Neural progenitor cell (in vitro differentiated cells): ENCODE measurements at regions not wholly inside any gene's neighbourhood (a gene's known extent, or its start where the extent isn't known, plus 50 kb on each side); places are given as distances from the start of the nearest gene placed in this dataset.

Experiments used
- EZH2 ChIP-seq: fragments of 200-600 bp; sonication (generic); IDR thresholded peaks from 2 replicates; pipeline ENCODE4 v1.6.1; 2017; ENCODE audit warnings: antibody characterized with exemption, mild to moderate bottlenecking, moderate library complexity
- TF ChIP-seq, protein P1 (sequence below): fragments of 200-600 bp; sonication (generic); IDR thresholded peaks from 2 replicates; pipeline ENCODE4 v1.5.1; 2017; ENCODE audit warnings: antibody characterized with exemption, mild to moderate bottlenecking

DNA sequence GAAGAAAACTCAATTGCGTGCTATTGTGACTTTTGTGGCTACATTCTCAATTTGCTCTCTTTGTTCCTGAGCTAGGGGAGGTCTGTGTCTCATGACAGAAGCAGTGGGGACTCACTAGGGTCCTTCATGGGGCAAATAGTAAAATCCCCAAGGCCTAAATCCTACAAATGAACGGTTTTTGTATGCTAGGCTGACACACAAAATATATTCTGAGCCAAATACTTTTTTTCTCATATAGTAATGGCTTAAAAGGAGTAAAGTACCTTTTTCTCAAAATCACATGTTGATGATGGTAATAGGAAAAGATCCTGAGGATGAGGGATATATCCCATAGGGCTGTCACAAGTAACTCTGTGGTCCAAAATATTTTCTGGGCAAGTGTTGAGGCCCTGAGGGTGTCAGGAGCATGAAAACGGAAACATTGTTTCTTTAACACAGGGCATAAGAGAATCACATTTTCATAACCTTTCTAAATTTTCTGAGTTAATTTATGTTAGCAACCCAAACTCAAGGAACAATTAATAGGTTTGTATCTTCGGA, 77.5 kb upstream of the CNTNAP4 start:
- TF ChIP-seq, protein P1, sequence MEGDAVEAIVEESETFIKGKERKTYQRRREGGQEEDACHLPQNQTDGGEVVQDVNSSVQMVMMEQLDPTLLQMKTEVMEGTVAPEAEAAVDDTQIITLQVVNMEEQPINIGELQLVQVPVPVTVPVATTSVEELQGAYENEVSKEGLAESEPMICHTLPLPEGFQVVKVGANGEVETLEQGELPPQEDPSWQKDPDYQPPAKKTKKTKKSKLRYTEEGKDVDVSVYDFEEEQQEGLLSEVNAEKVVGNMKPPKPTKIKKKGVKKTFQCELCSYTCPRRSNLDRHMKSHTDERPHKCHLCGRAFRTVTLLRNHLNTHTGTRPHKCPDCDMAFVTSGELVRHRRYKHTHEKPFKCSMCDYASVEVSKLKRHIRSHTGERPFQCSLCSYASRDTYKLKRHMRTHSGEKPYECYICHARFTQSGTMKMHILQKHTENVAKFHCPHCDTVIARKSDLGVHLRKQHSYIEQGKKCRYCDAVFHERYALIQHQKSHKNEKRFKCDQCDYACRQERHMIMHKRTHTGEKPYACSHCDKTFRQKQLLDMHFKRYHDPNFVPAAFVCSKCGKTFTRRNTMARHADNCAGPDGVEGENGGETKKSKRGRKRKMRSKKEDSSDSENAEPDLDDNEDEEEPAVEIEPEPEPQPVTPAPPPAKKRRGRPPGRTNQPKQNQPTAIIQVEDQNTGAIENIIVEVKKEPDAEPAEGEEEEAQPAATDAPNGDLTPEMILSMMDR: no peak
- TF ChIP-seq EZH2: no peak
